BJ (cell line): ENCODE measurements at regions not wholly inside any gene's neighbourhood (a gene's known extent, or its start where the extent isn't known, plus 50 kb on each side); places are given as distances from the start of the nearest gene placed in this dataset.
"Not testable (repeated sequence)": the region's sequence is repeated elsewhere in the genome, so short reads cannot be mapped to it uniquely, and the experiment has no call there.

ENCODE experiments used
- CTCF ChIA-PET: fragments of 350-600 bp; formaldehyde crosslinking; extraction: SDS; loops from one replicate; lab custom pipeline; 2021; ENCODE audit warnings: antibody characterized with exemption, inconsistent platforms; lab: Yijun Ruan, JAX
- POLR2A ChIA-PET: fragments of 300-600 bp; sonication (Branson Sonifier 250); formaldehyde crosslinking; extraction: SDS; loops from one replicate; lab custom pipeline; 2021; ENCODE audit warnings: antibody characterized with exemption; lab: Charles Lee
- DNase-seq: peaks from one replicate; pipeline ENCODE4 v3.0.0-alpha.2; 2011; ENCODE audit warnings: low read depth
- H3K27me3 ChIP-seq: 2 replicates; pipeline ENCODE4 v1.6.0; 2011; ENCODE audit warnings: low read length; ENCODE audit not compliant: control insufficient read depth, insufficient read depth
- H3K36me3 ChIP-seq: 2 replicates; pipeline ENCODE4 v1.5.1; 2011; ENCODE audit warnings: low read length; ENCODE audit not compliant: control insufficient read depth, insufficient read depth
- H3K4me3 ChIP-seq: 2 replicates; pipeline ENCODE4 v1.5.1; 2011; ENCODE audit warnings: low read depth, mild to moderate bottlenecking, control low read depth, low read length
- TF ChIP-seq, protein P1 (sequence below): IDR thresholded peaks from 2 replicates; pipeline ENCODE4 v1.5.1; 2011; ENCODE audit warnings: low read depth, mild to moderate bottlenecking, control low read depth, inconsistent platforms, low read length, moderate library complexity; ENCODE audit not compliant: insufficient read depth

DNA sequence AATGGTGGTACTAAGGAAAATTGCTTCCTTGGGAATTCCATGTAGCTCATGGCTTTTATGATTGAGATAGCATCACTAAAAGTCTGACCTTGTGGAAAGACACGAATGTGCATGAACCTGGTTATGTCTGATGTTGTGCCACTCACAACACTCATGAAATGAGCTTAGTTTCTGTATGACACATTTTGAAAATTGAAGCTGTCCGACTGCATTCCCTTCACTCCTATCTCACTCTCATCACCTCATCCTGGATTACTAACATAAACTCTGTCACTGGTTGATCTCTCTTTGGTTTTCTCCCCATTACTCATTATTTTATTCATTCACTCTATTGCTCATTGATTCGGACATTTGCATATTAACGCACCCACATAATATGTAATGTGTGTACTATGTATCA, 190.0 kb upstream of the VWC2 start:
- POLR2A ChIA-PET = no interaction called here
- CTCF ChIA-PET = no interaction called here
- no peak for DNase-seq

DNA sequence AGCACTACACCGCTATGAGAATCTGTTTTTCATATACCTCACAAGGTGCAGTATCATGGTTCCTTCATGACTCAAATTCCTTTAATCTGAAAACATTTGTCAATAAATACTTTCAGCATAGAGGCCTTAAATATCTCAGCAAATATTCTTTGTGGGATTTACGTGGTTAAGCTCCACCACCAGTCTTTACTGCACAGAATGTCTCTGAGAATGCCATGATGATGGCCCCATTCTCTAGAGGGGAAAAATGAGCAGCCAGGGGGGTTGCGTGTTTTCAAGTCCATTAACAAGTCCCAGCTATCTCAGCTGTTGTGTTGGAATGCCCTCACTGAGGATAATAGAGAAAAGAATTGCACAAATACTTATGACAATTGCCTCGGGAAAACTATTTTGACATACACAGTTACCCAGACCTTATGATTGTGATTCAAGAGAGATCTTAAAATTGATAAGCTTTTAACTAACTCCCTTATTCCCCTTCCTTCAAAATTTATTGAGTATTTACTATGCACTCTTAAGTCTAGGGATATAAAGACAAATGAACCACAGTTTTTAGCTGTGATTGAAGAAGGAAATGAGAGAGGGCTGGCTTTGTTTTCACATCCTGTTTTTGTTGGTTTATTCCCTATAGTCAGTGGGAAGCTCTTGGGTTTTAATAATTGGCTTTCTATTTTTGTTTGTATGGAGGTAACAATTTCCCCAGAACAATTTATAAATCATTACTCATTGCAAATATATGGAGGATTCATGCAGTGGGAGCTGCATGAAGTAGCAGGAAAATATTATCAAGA, 176.5 kb upstream of the VWC2 start:
- Histone ChIP-seq H3K36me3 (no peaks in the 10 kb centered on the region), H3K27me3 (no peaks in the 10 kb centered on the region), H3K4me3 (no peak overlapping the region)
- TF ChIP-seq, protein P1, sequence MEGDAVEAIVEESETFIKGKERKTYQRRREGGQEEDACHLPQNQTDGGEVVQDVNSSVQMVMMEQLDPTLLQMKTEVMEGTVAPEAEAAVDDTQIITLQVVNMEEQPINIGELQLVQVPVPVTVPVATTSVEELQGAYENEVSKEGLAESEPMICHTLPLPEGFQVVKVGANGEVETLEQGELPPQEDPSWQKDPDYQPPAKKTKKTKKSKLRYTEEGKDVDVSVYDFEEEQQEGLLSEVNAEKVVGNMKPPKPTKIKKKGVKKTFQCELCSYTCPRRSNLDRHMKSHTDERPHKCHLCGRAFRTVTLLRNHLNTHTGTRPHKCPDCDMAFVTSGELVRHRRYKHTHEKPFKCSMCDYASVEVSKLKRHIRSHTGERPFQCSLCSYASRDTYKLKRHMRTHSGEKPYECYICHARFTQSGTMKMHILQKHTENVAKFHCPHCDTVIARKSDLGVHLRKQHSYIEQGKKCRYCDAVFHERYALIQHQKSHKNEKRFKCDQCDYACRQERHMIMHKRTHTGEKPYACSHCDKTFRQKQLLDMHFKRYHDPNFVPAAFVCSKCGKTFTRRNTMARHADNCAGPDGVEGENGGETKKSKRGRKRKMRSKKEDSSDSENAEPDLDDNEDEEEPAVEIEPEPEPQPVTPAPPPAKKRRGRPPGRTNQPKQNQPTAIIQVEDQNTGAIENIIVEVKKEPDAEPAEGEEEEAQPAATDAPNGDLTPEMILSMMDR = no peak
- CTCF ChIA-PET = no interaction called here
- no peak for DNase-seq
- POLR2A ChIA-PET = no interaction called here

More for the DNA sequence above, 190.0 kb upstream of the VWC2 start:
- Histone ChIP-seq H3K36me3 (no peaks in the 10 kb centered on the region), H3K27me3 (no peaks in the 10 kb centered on the region), H3K4me3 (no peak overlapping the region)
- TF ChIP-seq, protein P1 = no peak

DNA sequence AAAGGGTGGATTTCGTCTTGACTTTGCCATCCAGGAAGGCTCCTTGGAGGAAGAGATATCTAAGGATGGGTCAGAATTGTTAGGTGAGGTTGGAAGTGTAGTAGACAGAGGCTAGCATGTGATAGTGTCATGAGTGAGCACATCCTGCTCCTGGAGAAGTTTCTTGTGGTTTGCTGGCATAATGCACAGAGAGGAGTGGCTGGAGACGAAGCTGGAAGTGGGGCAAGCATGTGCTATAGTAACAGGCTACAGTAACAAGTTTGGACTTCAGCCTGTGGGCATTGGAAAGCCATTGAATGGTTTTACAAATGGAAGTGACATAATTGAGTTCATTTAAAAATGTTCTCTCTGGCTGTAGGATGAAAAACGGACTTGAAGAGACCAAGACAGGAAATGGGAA, 175.6 kb upstream of the VWC2 start:
- Histone ChIP-seq H3K27me3 (no peaks in the 10 kb centered on the region), H3K4me3 (no peak overlapping the region), H3K36me3 (no peaks in the 10 kb centered on the region)
- DNase-seq = no peak
- CTCF ChIA-PET = no interaction called here
- POLR2A ChIA-PET = no interaction called here
- TF ChIP-seq, protein P1 = no peak

DNA sequence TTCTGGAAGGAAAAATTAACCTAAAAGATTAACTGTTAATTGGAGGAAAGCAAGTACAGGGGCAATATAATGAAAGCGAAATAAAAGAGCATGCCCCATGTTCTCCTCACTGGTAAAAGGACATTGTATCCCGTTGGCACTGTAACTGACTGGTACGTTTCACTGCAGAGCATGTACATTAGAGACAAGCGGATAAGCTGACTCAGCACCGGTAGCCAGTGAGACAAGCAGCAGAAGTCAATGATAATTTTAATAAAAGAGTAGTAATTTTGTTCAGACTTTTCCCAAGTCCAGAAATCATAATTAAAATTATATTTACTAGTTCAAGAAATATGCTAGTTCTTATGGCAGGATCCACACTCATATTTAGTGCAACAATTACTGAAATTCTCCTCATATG, 161.5 kb upstream of the VWC2 start:
- Histone ChIP-seq H3K36me3 (no peaks in the 10 kb centered on the region), H3K4me3 (no peak overlapping the region), H3K27me3 (no peaks in the 10 kb centered on the region)
- DNase-seq = no peak
- TF ChIP-seq, protein P1 = no peak
- ChIA-PET POLR2A (no interaction called here), CTCF (no interaction called here)

DNA sequence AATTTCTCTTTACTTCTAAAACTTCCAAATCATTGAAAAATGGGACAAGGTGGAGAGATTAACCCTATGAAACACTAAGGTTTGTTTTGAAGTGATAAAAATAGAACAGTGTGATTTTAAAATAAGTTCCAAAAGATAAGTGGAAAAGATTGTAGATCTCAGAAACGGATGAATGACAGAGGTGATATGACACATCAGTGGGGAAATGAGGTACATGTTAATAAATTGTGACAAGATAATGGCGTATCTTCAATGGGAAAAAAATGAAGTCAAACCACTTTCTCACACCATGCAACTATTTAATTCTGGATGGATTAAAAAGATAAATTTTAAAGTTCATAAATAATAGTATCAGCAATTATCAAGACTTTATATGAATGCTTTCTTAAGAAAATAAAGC, 159.7 kb upstream of the VWC2 start:
- CTCF ChIA-PET = no interaction called here
- TF ChIP-seq, protein P1 = no peak
- no peak for DNase-seq
- POLR2A ChIA-PET = no interaction called here
- Histone ChIP-seq H3K4me3 (no peak overlapping the region), H3K36me3 (no peaks in the 10 kb centered on the region), H3K27me3 (no peaks in the 10 kb centered on the region)

DNA sequence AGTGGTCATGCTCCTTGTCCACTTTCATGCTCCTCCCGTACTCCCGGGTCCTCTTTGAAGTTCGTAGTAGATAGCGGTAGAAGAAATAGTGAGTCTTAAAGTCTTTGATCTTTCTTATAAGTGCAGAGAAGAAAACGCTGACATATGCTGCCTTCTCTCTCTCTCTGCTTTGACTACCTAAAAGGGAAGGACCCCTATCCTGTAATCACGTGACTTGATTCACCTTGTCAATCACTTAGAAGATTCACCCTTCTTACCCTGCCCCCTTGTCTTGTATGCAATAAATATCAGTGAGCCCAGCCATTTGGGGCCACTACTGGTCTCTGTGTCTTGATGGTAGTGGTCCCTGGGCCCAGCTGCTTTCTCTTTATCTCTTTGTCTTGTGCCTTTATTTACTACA, 158.5 kb upstream of the VWC2 start:
- DNase-seq, POLR2A ChIA-PET, H3K36me3 ChIP-seq, H3K4me3 ChIP-seq, CTCF ChIA-PET, H3K27me3 ChIP-seq: not testable (repeated sequence)
